Dermis blood vessel endothelial cell (primary cell): ENCODE measurements at regions not wholly inside any gene's neighbourhood (a gene's known extent, or its start where the extent isn't known, plus 50 kb on each side); places are given as distances from the start of the nearest gene placed in this dataset.
"Not testable (repeated sequence)": the region's sequence is repeated elsewhere in the genome, so short reads cannot be mapped to it uniquely, and the experiment has no call there.

Experiments
- DNase-seq: peaks from one replicate; pipeline ENCODE4 v3.0.0; 2010

GRCh38 chr5:127133071-127133470 is 59.8 kb upstream of the C5orf63 start:
- DNase-seq = peak; percentile 46

GRCh38 chr5:127136908-127137307 is 63.6 kb upstream of the C5orf63 start:
- no peak for DNase-seq

- no peak for DNase-seq
Measured at GRCh38 chr5:127143722-127144121, 70.4 kb upstream of the C5orf63 start.

GRCh38 chr5:127153031-127153430 is 79.7 kb upstream of the C5orf63 start:
- no peak for DNase-seq

DNA sequence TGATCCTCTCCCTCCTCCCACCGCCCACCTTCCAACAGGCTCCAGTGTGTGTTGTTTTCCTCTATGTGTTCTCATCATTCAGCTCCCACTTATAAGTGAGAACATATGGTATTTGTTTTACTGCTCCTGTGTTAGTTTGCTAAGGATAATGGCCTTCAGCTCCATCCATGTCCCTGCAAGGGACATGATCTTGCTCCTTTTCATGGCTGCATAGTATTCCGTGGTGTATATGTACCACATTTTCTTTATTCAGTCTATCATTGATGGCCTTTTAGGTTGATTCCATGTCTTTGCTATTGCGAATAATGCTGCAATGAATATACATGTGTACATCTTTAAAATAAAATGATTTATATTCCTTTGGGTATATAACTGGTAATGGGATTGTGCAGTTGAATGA is 80.2 kb upstream of the C5orf63 start:
- DNase-seq = no peak

- DNase-seq = no peak
Measured at GRCh38 chr5:127163750-127164149, 90.4 kb upstream of the C5orf63 start.

- no peak for DNase-seq
Measured at GRCh38 chr5:127170918-127171600, 97.8 kb upstream of the C5orf63 start.

GRCh38 chr5:127176769-127177168 is 103.5 kb upstream of the C5orf63 start:
- DNase-seq = no peak

- DNase-seq = not testable (repeated sequence)
Measured at GRCh38 chr5:127182631-127183030, 108.0 kb upstream of the MEGF10 start.

DNA sequence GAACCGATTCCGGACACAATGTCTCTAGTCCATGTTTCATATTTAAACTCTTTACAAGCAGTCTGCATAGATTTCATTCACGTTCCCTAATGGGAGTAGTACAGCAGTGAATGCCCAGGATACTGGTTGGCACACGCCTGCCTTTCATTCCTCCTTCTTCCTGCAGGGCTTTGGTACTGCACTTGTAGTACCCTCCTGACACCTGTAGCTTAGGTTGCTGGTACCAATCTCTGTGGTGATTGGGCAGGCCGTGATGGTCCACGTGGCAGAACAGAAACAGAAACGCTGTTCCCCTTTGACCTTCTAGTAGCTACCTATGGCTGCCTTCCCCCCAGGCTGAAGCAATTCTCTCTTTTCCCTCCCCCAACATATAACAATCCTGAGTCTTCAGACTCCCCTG is 107.3 kb upstream of the MEGF10 start:
- no peak for DNase-seq

- DNase-seq = no peak
Measured at GRCh38 chr5:127184851-127185250, 105.7 kb upstream of the MEGF10 start.

GRCh38 chr5:127186657-127187056 is 103.9 kb upstream of the MEGF10 start:
- DNase-seq = no peak

- DNase-seq = no peak
Measured at GRCh38 chr5:127187706-127188105, 102.9 kb upstream of the MEGF10 start.

DNA sequence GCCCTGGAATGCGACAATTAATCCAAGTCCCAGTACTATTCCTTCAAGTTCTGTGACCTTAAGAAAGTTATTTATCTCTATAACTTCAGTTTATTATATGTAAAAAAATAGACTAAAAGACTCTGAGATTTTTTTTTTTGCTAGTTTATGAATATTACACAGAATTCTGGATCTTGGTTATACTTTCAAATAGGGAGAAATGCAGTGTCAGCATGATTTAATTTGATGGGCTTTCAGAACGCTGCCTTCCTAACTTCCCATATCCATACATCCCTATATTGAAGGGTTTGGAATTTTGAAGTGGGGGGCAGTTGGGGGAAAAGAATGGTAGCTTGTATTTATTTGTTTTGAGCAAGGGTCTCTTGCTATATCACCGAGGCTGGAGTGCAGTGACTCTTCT is 98.4 kb upstream of the MEGF10 start:
- no peak for DNase-seq

DNA sequence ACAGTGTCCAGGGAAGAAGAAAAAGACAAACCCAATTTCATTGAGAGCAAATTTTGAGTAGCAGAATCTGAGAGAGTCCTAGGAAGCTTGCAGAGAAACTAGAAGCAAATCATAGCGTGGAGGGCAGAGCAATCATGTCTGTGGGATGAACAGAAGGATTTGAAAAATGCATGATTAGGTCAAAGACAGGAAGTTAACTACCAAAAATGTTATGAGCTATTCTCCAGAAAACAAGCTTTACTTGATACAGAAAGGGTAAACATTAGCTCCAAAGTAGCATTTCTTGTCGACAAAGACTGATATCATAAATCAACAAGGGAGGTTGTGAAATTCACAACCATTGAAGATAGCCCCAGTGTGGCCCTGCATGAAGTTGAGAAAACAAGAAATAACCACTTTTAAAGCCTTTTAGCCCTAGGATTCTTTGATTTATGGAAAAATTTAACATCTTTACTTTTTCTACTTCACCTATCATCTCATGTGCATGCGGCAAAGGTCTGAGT is 97.7 kb upstream of the MEGF10 start:
- DNase-seq = no peak

DNA sequence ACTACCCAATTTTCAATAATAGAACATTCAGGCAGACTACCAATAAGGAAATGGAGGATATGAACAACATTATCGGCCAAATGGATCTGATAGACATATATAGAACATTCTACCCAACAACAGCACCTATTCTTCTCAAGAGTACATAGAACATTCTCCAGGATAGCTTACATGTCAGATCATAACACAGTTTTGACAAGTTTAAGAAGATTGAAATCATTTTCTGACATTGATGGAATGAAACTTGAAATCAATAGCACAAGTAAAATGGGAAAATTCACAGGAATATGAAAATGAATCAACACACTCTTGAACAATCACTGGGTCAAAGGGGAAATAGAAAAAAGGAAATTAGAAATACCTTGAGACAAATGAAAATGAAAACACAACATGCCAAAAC is 94.6 kb upstream of the MEGF10 start:
- DNase-seq = peak; percentile 10

DNA sequence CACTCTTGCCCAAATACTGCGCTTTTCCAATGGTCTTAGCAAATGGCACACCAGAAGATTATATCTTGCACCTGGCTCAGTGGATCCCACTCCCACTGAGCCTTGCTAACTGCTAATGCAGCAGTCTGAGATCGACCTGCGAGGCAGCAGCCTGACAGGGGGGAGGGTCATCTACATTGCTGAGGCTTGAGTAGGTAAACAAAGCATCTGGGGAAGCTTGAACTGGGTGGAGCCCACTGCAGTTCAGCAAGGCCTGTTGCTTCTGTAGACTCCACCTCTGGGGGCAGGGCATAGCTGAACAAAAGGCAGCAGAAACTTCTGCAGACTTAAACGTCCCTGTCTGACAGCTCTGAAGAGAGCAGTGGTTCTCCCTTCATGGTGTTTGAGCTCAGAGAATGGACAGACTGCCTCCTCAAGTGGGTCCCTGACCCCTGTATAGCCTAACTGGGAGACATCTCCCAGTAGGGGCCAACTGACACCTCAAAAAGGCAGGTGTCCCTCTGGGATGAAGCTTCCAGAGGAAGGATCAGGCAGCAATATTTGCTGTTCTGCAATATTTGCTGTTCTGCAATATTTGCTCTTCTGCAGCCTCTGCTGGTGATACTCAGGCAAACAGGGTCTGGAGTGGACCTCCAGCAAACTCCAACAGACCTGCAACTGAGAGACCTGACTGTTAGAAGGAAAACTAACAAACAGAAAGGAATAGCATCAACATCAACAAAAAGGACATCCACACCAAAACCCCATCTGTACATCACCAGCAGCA is 93.0 kb upstream of the MEGF10 start:
- not testable (repeated sequence) for DNase-seq

DNA sequence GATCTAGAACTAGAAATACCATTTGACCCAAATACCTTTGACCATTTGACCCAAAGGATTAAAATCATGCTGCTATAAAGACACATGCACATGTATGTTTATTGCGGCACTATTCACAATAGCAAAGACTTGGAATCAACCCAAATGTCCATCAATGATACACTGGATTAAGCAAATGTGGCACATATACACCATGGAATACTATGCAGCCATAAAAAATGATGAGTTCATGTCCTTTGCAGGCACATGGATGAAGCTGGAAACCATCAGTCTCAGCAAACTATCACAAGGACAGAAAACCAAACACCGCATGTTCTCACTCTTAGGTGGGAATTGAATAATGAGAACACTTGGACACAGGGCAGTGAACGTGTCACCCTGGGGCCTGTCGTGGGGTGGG is 87.9 kb upstream of the MEGF10 start:
- DNase-seq = not testable (repeated sequence)

- no peak for DNase-seq
Measured at GRCh38 chr5:127203818-127204217, 86.8 kb upstream of the MEGF10 start.

DNA sequence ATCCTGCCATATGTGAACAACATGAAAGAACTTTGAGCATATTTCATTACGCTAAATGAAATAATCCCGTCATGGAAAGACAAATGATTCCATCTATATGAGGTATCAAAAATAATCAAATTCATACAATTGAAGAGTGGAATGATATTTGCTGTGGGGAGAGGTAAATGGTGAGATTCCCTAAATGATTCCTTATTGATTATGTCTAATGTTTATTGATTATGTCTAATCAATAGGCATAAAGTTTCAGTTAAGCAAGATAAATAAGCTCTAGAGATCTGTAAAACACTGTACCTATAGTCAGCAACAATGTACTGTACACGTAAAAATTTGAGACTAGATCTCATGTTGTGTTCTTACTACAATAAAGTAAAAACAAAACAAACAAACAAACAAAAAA is 85.4 kb upstream of the MEGF10 start:
- no peak for DNase-seq

DNA sequence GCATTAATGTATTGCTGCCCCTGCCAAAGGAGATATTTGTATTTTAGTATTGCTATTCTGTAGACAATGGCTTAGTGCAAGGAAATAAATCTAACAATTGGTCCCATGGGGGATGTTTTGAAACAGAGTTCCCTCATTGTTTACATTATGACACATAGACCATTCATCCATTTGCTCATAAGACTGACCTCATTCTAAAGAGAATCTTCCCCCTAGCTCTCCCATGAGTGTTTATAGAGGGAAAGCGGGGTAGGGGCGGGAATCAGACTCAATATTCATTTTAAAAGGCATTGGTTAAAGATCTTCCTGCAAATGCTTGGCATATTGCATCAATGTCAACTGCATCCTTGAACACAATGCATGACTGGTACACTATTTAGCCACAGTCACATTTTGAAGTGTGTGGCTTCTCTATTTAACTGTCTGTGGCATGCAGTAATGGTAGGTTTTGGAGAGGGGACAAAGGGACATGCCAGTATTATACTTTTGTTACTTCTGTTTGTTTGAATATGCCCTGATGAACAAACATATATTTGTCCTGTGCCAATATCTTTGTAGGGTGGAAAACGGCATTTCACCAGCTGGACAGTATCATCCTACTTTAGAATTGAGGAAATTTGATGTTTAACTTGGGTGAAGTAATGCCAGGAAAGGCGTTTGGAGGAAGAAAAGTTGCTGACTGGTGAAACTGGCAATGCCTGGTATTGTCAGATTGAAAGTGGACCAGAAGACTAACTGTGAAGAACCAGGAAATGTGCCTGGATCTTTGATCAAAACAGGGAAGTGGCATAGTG is 84.1 kb upstream of the MEGF10 start:
- DNase-seq = peak; percentile 94

- DNase-seq = no peak
Measured at GRCh38 chr5:127210042-127210441, 80.6 kb upstream of the MEGF10 start.

DNA sequence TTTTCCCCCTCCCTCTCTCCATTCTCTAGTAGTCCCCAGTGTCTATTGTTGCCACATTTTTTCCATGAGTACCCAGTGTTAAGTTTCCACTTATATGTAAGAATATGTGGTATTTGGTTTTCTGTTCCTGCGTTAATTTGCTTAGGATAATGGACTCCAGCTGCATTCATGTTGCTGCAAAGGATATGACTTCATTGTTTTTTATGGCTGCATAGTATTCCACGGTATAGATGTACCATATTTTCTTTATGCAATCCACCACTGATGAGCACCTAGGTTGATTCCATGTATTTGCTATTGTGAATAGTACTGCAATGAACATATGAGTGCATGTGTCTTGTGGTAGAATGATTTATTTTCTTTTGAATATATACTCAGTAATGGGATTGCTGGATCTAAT is 77.4 kb upstream of the MEGF10 start:
- DNase-seq = no peak
